HepG2 (cell line): ENCODE measurements at regions not wholly inside any gene's neighbourhood (a gene's known extent, or its start where the extent isn't known, plus 50 kb on each side); places are given as distances from the start of the nearest gene placed in this dataset.

Experiments used
- IKZF1 ChIP-seq: fragments of 450-650 bp; IDR thresholded peaks from 2 replicates; pipeline ENCODE4 v1.7.1; 2016
- NCOR1 ChIP-seq: fragments of 200-600 bp; sonication (generic); IDR thresholded peaks from 2 replicates; pipeline ENCODE4 v1.7.0; 2017; ENCODE audit warnings: antibody characterized with exemption, low read length, borderline replicate concordance
- RBAK ChIP-seq: sonication (generic); formaldehyde crosslinking; IDR thresholded peaks from 2 replicates; pipeline ENCODE4 v1.5.1; 2020; ENCODE audit warnings: mild to moderate bottlenecking, missing genetic modification reagents
- UBTF ChIP-seq: sonication (generic); formaldehyde crosslinking; IDR thresholded peaks from 2 replicates; pipeline ENCODE4 v1.4.0; 2020; ENCODE audit warnings: mild to moderate bottlenecking, missing genetic modification reagents
- ZNF484 ChIP-seq: sonication (generic); formaldehyde crosslinking; IDR thresholded peaks from 2 replicates; pipeline ENCODE4 v1.5.1; 2020; ENCODE audit warnings: mild to moderate bottlenecking, low read depth, missing genetic modification reagents, borderline replicate concordance
- TF ChIP-seq, protein P1 (sequence below): sonication (generic); formaldehyde crosslinking; IDR thresholded peaks from 2 replicates; pipeline ENCODE4 v1.9.0; 2022; ENCODE audit warnings: missing genetic modification reagents, mild to moderate bottlenecking, borderline replicate concordance
- TF ChIP-seq, protein P2 (sequence below): sonication (generic); formaldehyde crosslinking; IDR thresholded peaks from 2 replicates; pipeline ENCODE4 v1.4.0; 2020; ENCODE audit warnings: missing genetic modification reagents
- TF ChIP-seq, protein P3 (sequence below): IDR thresholded peaks from 2 replicates; pipeline ENCODE4 v1.6.1; 2016; ENCODE audit warnings: low read depth, missing genetic modification reagents, missing compliant biosample characterization

DNA sequence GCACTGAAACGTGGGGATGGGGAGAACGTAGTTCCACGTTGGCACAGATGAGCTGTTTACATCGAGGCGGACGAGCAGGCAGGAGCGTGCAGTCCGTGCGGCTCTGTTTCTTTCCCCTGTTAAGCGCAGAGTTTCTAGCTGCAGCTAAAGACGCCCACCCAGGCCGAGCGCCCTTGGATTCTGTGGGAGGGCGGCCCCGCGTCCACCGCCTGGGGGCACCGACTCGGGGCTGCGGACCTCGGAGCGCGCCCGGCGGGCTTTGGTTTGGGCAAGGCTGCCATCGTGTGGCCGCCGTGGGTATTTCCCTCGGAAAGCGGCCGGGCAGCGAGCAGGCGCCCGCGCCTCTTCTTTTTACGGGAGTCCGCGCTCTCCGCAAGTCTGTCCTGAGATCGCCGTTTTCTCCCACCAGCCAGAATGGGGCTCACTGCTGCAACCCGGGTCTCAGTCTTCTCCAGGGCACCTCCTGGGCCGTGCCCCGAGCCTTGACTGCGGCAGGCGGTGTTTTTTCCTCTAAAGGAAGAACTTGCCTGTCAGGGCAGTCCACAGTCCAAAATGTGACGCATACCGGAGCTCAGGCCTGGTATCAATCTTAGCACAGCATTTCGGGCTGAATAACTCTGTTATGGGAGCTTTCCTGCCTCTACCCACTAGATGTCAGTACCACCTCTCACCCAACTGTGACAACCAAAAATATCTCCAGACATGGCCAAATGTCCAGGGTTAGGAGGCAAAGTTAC lies 219.9 kb upstream of the IGF1R start (continued):
- TF ChIP-seq, protein P1, sequence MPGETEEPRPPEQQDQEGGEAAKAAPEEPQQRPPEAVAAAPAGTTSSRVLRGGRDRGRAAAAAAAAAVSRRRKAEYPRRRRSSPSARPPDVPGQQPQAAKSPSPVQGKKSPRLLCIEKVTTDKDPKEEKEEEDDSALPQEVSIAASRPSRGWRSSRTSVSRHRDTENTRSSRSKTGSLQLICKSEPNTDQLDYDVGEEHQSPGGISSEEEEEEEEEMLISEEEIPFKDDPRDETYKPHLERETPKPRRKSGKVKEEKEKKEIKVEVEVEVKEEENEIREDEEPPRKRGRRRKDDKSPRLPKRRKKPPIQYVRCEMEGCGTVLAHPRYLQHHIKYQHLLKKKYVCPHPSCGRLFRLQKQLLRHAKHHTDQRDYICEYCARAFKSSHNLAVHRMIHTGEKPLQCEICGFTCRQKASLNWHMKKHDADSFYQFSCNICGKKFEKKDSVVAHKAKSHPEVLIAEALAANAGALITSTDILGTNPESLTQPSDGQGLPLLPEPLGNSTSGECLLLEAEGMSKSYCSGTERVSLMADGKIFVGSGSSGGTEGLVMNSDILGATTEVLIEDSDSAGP (CRISPR knock-in tag): peak; percentile 45; the same call in 1 of the 2 replicates
- TF ChIP-seq ZNF484 (no peak), IKZF1 (no peak), UBTF (CRISPR knock-in tag) (peak; percentile 27; the same call in 1 of the 2 replicates), NCOR1 (no peak), RBAK (CRISPR knock-in tag) (no peak)
- TF ChIP-seq, protein P2, sequence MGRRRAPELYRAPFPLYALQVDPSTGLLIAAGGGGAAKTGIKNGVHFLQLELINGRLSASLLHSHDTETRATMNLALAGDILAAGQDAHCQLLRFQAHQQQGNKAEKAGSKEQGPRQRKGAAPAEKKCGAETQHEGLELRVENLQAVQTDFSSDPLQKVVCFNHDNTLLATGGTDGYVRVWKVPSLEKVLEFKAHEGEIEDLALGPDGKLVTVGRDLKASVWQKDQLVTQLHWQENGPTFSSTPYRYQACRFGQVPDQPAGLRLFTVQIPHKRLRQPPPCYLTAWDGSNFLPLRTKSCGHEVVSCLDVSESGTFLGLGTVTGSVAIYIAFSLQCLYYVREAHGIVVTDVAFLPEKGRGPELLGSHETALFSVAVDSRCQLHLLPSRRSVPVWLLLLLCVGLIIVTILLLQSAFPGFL (CRISPR knock-in tag): no peak
- TF ChIP-seq, protein P3, sequence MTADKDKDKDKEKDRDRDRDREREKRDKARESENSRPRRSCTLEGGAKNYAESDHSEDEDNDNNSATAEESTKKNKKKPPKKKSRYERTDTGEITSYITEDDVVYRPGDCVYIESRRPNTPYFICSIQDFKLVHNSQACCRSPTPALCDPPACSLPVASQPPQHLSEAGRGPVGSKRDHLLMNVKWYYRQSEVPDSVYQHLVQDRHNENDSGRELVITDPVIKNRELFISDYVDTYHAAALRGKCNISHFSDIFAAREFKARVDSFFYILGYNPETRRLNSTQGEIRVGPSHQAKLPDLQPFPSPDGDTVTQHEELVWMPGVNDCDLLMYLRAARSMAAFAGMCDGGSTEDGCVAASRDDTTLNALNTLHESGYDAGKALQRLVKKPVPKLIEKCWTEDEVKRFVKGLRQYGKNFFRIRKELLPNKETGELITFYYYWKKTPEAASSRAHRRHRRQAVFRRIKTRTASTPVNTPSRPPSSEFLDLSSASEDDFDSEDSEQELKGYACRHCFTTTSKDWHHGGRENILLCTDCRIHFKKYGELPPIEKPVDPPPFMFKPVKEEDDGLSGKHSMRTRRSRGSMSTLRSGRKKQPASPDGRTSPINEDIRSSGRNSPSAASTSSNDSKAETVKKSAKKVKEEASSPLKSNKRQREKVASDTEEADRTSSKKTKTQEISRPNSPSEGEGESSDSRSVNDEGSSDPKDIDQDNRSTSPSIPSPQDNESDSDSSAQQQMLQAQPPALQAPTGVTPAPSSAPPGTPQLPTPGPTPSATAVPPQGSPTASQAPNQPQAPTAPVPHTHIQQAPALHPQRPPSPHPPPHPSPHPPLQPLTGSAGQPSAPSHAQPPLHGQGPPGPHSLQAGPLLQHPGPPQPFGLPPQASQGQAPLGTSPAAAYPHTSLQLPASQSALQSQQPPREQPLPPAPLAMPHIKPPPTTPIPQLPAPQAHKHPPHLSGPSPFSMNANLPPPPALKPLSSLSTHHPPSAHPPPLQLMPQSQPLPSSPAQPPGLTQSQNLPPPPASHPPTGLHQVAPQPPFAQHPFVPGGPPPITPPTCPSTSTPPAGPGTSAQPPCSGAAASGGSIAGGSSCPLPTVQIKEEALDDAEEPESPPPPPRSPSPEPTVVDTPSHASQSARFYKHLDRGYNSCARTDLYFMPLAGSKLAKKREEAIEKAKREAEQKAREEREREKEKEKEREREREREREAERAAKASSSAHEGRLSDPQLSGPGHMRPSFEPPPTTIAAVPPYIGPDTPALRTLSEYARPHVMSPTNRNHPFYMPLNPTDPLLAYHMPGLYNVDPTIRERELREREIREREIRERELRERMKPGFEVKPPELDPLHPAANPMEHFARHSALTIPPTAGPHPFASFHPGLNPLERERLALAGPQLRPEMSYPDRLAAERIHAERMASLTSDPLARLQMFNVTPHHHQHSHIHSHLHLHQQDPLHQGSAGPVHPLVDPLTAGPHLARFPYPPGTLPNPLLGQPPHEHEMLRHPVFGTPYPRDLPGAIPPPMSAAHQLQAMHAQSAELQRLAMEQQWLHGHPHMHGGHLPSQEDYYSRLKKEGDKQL (CRISPR knock-in tag): no peak
